ENCODE measurements at regions not wholly inside any gene's neighbourhood (a gene's known extent, or its start where the extent isn't known, plus 50 kb on each side); places are given as distances from the start of the nearest gene placed in this dataset.
"Not testable (repeated sequence)": the region's sequence is repeated elsewhere in the genome, so short reads cannot be mapped to it uniquely, and the experiment has no call there.

- peak in 5 of 8 experiments; percentile 71 to 90 (median 86) for ATAC-seq (replicated peaks in 6 of 8)
- 0 to 59% (median 30%) methylated on average over 1 to 6 of the region's 14 CpGs; no CpG with 5 or more reads in 4 of the 10 experiments for WGBS, 10 experiments
- Histone ChIP-seq H3K27ac (peak overlapping the region; percentile 32 to 79), H3K4me3 (peak overlapping the region in 2 of 5 donors; percentile 2 to 6), H3K4me1 (replicated peaks in 1 of 2) (peaks cover 32 to 43% of the 10 kb centered on the region in 2 donors)
- in situ Hi-C loops (cut with MboI; ENCODE audit: low pct_unique_long_range_greater_than_20kb in 2 of 9, low sequenced_read_pairs in 9 of 9, unreplicated experiment in 9 of 9), result no loop called here
These were observed 122.0 kb upstream of the MYCN start for GRCh38 chr2:15818318-15818753.

DNA sequence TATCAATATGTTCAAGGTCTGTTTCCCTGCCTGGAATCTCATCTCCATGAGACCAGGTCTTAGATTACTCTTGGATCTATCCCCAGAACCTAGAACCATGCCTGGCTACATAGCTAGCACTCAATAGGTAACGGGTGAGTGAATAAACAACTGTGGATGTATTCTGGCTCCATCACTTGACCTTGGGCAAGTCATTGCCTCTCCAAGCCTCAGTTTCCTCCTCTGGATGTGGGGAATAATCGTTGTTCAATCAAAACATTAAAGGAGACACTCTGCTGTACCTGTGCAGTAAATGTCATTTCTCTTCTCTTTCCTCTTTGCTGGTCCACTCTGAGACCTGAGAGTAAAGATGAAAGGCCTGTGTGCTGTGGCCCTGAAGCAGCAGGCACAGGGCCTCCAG, 121.5 kb upstream of the MYCN start:
- Histone ChIP-seq H3K27ac (peak overlapping the region in 1 of 2 donors; percentile 79), H3K4me1 (replicated peaks in 1 of 2) (peaks cover 32 to 43% of the 10 kb centered on the region in 2 donors), H3K4me3 (no peak overlapping the region)
- in situ Hi-C loops (cut with MboI; ENCODE audit: low pct_unique_long_range_greater_than_20kb in 2 of 9, low sequenced_read_pairs in 9 of 9, unreplicated experiment in 9 of 9), result no loop called here
- 0 to 100% (median 60%) methylated on average over 1 to 2 of the region's 2 CpGs; no CpG with 5 or more reads in 4 of the 10 experiments for WGBS, 10 experiments
- no peak for ATAC-seq (replicated peaks in 6 of 8)

- Histone ChIP-seq H3K27ac (peak overlapping the region in 1 of 2 donors; percentile 79), H3K4me3 (no peak overlapping the region), H3K4me1 (replicated peaks in 1 of 2) (peaks cover 31 to 40% of the 10 kb centered on the region in 2 donors)
- 17 to 56% (median 40%) methylated on average over 1 to 9 of the region's 10 CpGs; no CpG with 5 or more reads in 1 of the 10 experiments for WGBS, 10 experiments
- in situ Hi-C loops (cut with MboI; ENCODE audit: low pct_unique_long_range_greater_than_20kb in 2 of 9, low sequenced_read_pairs in 9 of 9, unreplicated experiment in 9 of 9), result no loop called here
- ATAC-seq (replicated peaks in 6 of 8), result peak in 1 of 8 experiments; percentile 35
These were observed 120.6 kb upstream of the MYCN start for GRCh38 chr2:15819562-15820256.

DNA sequence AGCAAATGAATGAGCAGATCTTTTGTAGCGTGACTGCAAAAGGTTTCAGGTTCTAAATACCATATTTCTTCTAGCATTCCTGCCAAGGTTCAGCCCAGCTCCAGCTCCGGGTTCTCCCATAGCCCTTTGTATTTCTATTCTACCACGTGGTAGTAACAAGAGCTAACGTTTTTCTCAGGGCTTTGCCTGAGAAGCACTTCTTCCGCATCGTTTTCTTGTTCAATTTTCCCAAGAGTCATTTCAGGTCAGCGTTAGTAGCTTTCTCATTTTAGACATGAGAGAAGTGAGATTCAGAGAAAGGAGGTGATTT, 120.1 kb upstream of the MYCN start:
- in situ Hi-C loops (cut with MboI; ENCODE audit: low pct_unique_long_range_greater_than_20kb in 2 of 9, low sequenced_read_pairs in 9 of 9, unreplicated experiment in 9 of 9), result no loop called here
- WGBS, 10 experiments, result 0 to 77% (median 43%) methylated on average over 1 to 7 of the region's 7 CpGs
- ATAC-seq (replicated peaks in 6 of 8), result no peak
- H3K27ac ChIP-seq, result no peak overlapping the region
- H3K4me3 ChIP-seq, result no peak overlapping the region
- H3K4me1 ChIP-seq (replicated peaks in 1 of 2), result peaks cover 27 to 35% of the 10 kb centered on the region in 2 donors

DNA sequence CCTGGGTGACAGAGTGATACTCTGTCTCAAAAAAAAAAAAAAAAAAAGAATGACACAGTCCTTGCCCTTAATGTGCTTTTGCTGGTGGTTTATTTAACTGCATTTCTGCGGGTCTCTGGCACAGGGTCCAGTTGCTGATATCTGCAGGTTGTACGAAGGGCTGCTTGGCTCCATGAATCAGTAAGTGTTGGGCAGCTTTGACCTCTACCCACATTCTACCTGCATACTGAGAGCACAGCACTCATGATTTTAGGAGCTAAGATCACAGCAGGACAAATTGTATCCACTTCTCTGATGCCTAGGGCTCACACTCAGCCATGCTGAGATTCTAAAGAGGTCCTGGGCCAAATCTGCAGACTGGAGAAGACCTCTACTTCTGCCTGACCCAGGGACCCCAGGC, 119.4 kb upstream of the MYCN start:
- in situ Hi-C loops (cut with MboI; ENCODE audit: low pct_unique_long_range_greater_than_20kb in 2 of 9, low sequenced_read_pairs in 9 of 9, unreplicated experiment in 9 of 9), result no loop called here
- H3K4me3 ChIP-seq, result no peak overlapping the region
- H3K27ac ChIP-seq, result no peak overlapping the region
- 17 to 100% (median 79%) methylated on average over 1 to 2 of the region's 2 CpGs; no CpG with 5 or more reads in 4 of the 10 experiments for WGBS, 10 experiments
- peaks cover 27 to 40% of the 10 kb centered on the region in 2 donors for H3K4me1 ChIP-seq (replicated peaks in 1 of 2)
- no peak for ATAC-seq (replicated peaks in 6 of 8)

GRCh38 chr2:15822151-15823044, 118.0 kb upstream of the MYCN start:
- WGBS, 10 experiments, result 21 to 100% (median 89%) methylated on average over 2 to 8 of the region's 9 CpGs; no CpG with 5 or more reads in 2 of the 10 experiments
- Histone ChIP-seq H3K4me1 (replicated peaks in 1 of 2) (peaks cover 27 to 45% of the 10 kb centered on the region in 2 donors), H3K27ac (no peak overlapping the region), H3K4me3 (no peak overlapping the region)
- in situ Hi-C loops (cut with MboI; ENCODE audit: low pct_unique_long_range_greater_than_20kb in 2 of 9, low sequenced_read_pairs in 9 of 9, unreplicated experiment in 9 of 9), result no loop called here
- no peak for ATAC-seq (replicated peaks in 6 of 8)

- Histone ChIP-seq H3K27ac (no peak overlapping the region), H3K4me3 (no peak overlapping the region), H3K4me1 (replicated peaks in 1 of 2) (peaks cover 16 to 33% of the 10 kb centered on the region in 2 donors)
- in situ Hi-C loops (cut with MboI; ENCODE audit: low pct_unique_long_range_greater_than_20kb in 2 of 9, low sequenced_read_pairs in 9 of 9, unreplicated experiment in 9 of 9), result no loop called here
- 14 to 85% (median 72%) methylated on average over 2 to 10 of the region's 10 CpGs for WGBS, 10 experiments
- ATAC-seq (replicated peaks in 6 of 8), result no peak
These were observed 116.6 kb upstream of the MYCN start for GRCh38 chr2:15823459-15824396.

DNA sequence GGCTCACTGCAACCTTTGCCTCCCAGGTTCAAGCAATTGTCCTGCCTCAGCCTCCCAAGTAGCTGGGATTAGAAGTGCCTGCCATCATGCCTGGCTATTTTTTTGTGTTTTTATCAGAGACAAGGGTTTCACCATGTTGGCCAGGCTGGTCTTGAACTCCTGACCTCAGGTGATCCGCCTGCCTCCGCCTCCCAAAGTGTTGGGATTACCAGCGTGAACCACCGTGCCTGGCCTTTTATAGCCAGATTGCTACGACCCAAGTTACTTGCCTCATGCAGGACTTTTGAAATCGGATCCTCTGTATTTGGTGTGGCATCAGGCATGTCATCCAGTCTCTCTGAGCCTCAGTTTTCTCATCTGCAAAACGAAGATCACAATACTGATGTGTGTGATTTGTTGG, 115.9 kb upstream of the MYCN start:
- peaks cover 8 to 26% of the 10 kb centered on the region in 2 donors for H3K4me1 ChIP-seq (replicated peaks in 1 of 2)
- H3K4me3 ChIP-seq; ATAC-seq (replicated peaks in 6 of 8); in situ Hi-C loops (cut with MboI; ENCODE audit: low pct_unique_long_range_greater_than_20kb in 2 of 9, low sequenced_read_pairs in 9 of 9, unreplicated experiment in 9 of 9); H3K27ac ChIP-seq: not testable (repeated sequence)
- WGBS, 10 experiments, result 0 to 97% (median 64%) methylated on average over 2 to 7 of the region's 7 CpGs; no CpG with 5 or more reads in 2 of the 10 experiments

DNA sequence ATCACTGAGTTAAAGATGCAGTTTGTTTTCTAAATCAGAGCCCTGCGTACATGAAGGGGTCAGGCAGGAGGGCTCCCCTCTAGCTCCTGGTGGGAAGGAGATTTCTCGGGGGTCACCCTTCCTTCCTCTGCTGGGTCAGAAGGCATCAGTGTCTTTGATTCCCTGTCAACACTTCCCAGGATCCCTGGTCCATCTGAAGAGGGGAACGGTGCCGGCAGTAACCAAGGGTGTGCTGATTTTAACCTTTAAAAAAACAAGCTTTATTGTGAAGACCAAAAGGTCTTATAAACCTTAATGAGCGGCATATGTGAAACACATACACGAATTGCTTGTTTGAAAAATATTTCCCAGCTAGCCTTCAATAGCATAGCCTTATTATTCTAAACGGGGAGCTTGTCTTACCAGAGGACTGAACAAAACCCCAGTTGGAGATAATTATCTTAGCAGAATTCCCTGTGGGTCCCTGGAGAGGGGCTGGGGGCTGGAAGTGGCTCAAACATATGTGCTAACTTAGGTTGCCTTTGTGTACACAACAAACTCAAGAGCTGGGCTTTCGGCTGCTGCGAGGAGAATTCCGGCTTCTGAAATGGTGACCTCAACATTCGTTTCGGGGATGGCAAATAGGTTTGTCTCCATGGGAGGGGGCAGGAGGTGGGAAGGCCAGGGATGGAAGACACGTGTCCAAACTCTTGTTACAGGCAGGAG, 114.9 kb upstream of the MYCN start:
- in situ Hi-C loops (cut with MboI; ENCODE audit: low pct_unique_long_range_greater_than_20kb in 2 of 9, low sequenced_read_pairs in 9 of 9, unreplicated experiment in 9 of 9), result no loop called here
- H3K27ac ChIP-seq, result no peak overlapping the region
- peaks cover 0 to 16% of the 10 kb centered on the region in 2 donors for H3K4me1 ChIP-seq (replicated peaks in 1 of 2)
- WGBS, 10 experiments, result 5 to 57% (median 49%) methylated on average over 1 to 11 of the region's 13 CpGs; no CpG with 5 or more reads in 3 of the 10 experiments
- H3K4me3 ChIP-seq, result no peak overlapping the region
- ATAC-seq (replicated peaks in 6 of 8), result no peak

DNA sequence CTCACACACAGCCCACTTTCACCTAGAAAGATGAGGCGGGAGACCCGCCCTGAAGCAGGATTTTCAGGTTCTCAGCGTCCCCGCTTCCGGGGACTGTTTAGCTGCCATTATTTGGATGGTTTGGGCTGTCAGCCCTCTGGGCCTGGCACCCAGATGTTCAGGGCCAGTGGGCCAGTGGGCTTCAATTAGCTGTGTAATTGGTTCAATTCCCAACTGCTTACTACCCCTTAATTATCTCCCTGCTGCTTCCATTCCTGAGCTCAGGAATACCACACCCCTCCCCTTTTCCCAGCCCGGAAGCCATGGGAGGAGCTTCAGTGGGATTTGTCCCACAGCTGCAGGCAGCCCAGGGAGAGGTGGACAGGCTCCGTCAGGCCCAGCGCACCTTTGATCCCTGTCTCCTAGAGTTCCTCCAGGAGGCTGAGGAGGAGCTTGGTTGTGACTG, 114.1 kb upstream of the MYCN start:
- ATAC-seq (replicated peaks in 6 of 8), result peak in 1 of 8 experiments; percentile 59

DNA sequence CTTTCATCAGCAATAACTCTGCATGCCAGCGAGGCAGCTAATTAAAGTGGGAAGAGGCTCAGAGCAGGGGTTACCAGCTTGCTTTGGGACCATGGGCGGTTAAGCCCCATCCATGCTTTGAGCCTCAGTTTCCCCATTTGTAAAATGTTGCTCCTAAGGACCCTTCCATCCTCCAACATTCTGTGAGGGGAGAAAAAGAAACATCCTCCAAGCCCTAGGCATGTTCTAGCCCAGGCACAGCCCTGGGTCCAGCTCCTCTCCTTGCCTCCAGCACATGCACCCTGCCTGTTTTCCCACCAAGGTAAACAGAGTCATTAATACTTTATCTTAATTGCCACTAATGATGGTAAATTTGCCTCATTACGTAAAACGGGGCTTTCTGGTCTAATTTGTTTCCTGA, 113.3 kb upstream of the MYCN start:
- ATAC-seq (replicated peaks in 6 of 8), result no peak
- 14 to 91% (median 55%) methylated on average over 3 to 4 of the region's 4 CpGs; no CpG with 5 or more reads in 3 of the 10 experiments for WGBS, 10 experiments
- H3K4me1 ChIP-seq (replicated peaks in 1 of 2), result peaks cover 0 to 14% of the 10 kb centered on the region in 2 donors
- no peak overlapping the region for H3K27ac ChIP-seq
- H3K4me3 ChIP-seq, result no peak overlapping the region
- in situ Hi-C loops (cut with MboI; ENCODE audit: low pct_unique_long_range_greater_than_20kb in 2 of 9, low sequenced_read_pairs in 9 of 9, unreplicated experiment in 9 of 9), result no loop called here

More for the DNA sequence above, 114.1 kb upstream of the MYCN start:
- Histone ChIP-seq H3K27ac (no peak overlapping the region), H3K4me3 (no peak overlapping the region), H3K4me1 (replicated peaks in 1 of 2) (peaks cover 0 to 14% of the 10 kb centered on the region in 2 donors)
- in situ Hi-C loops (cut with MboI; ENCODE audit: low pct_unique_long_range_greater_than_20kb in 2 of 9, low sequenced_read_pairs in 9 of 9, unreplicated experiment in 9 of 9), result no loop called here
- 0 to 94% (median 42%) methylated on average over 1 to 6 of the region's 8 CpGs; no CpG with 5 or more reads in 3 of the 10 experiments for WGBS, 10 experiments

DNA sequence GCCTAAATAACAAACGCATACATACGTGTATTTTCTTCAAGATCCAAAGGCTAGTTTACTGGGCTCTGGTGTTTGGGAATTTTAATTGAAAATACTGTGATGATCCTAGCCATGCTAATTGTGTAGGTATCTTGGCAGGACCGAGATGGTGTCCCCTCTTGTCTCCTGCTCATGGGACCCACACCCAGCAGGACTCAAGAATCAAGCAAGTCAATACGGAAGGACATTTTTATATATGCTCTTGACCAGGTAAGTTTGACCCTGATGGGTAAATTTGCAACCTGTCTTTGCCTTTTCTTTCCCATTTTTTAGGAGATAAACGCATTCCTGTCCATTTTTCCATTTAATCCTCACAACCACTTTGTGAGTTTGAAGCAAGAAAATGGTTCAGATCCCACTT, 111.8 kb upstream of the MYCN start:
- in situ Hi-C loops (cut with MboI; ENCODE audit: low pct_unique_long_range_greater_than_20kb in 2 of 9, low sequenced_read_pairs in 9 of 9, unreplicated experiment in 9 of 9), result no loop called here
- H3K4me3 ChIP-seq, result no peak overlapping the region
- ATAC-seq (replicated peaks in 6 of 8), result no peak
- WGBS, 10 experiments, result 0 to 100% (median 79%) methylated on average over 1 to 5 of the region's 5 CpGs; no CpG with 5 or more reads in 2 of the 10 experiments
- peaks cover 8 to 12% of the 10 kb centered on the region in 2 donors for H3K4me1 ChIP-seq (replicated peaks in 1 of 2)
- H3K27ac ChIP-seq, result no peak overlapping the region

Measured in motor neuron (in vitro differentiated cells).